SHP77 treated with DMSO at 0.1 percent for 48 hours (cell line): ENCODE measurements at regions not wholly inside any gene's neighbourhood (a gene's known extent, or its start where the extent isn't known, plus 50 kb on each side); places are given as distances from the start of the nearest gene placed in this dataset.
"Not testable (repeated sequence)": the region's sequence is repeated elsewhere in the genome, so short reads cannot be mapped to it uniquely, and the experiment has no call there.

Experiments used
- DNase-seq: peaks from one replicate; lab custom pipeline; 2025; lab: John Stamatoyannopoulos, UW

GRCh38 chr4:66602622-66603021, 932.3 kb upstream of the EPHA5 start:
- DNase-seq, result no peak

- DNase-seq, result no peak
These were observed 921.7 kb upstream of the EPHA5 start for GRCh38 chr4:66591968-66592367.

GRCh38 chr4:66590488-66591215, 920.4 kb upstream of the EPHA5 start:
- no peak for DNase-seq

GRCh38 chr4:66589183-66589582, 918.9 kb upstream of the EPHA5 start:
- DNase-seq, result no peak

GRCh38 chr4:66585767-66586166, 915.5 kb upstream of the EPHA5 start:
- no peak for DNase-seq

- DNase-seq, result no peak
These were observed 907.6 kb upstream of the EPHA5 start for GRCh38 chr4:66577922-66578321.

- DNase-seq, result no peak
These were observed 904.9 kb upstream of the EPHA5 start for GRCh38 chr4:66575008-66575696.

GRCh38 chr4:66574145-66574978, 904.1 kb upstream of the EPHA5 start:
- DNase-seq, result no peak

GRCh38 chr4:66572949-66573348, 902.7 kb upstream of the EPHA5 start:
- no peak for DNase-seq

- DNase-seq, result no peak
These were observed 900.9 kb upstream of the EPHA5 start for GRCh38 chr4:66571145-66571695.

GRCh38 chr4:66569228-66569627, 898.9 kb upstream of the EPHA5 start:
- DNase-seq, result no peak

GRCh38 chr4:66568431-66568830, 898.1 kb upstream of the EPHA5 start:
- DNase-seq, result no peak

- no peak for DNase-seq
These were observed 897.7 kb upstream of the EPHA5 start for GRCh38 chr4:66568001-66568400.

GRCh38 chr4:66567551-66567950, 897.3 kb upstream of the EPHA5 start:
- no peak for DNase-seq

- no peak for DNase-seq
These were observed 895.5 kb upstream of the EPHA5 start for GRCh38 chr4:66565801-66566200.

- no peak for DNase-seq
These were observed 894.8 kb upstream of the EPHA5 start for GRCh38 chr4:66564901-66565651.

- no peak for DNase-seq
These were observed 892.1 kb upstream of the EPHA5 start for GRCh38 chr4:66562276-66562806.

GRCh38 chr4:66561465-66562053, 891.3 kb upstream of the EPHA5 start:
- DNase-seq, result not testable (repeated sequence)

GRCh38 chr4:66558651-66559050, 888.4 kb upstream of the EPHA5 start:
- no peak for DNase-seq

GRCh38 chr4:66556651-66557278, 886.5 kb upstream of the EPHA5 start:
- DNase-seq, result no peak

- no peak for DNase-seq
These were observed 885.0 kb upstream of the EPHA5 start for GRCh38 chr4:66555301-66555700.
